ENCODE measurements at regions not wholly inside any gene's neighbourhood (a gene's known extent, or its start where the extent isn't known, plus 50 kb on each side); places are given as distances from the start of the nearest gene placed in this dataset.

- no peak for ATAC-seq (ENCODE audit: low read depth)
- POLR2A ChIA-PET = no interaction called here
- H3K4me3 Mint-ChIP-seq = no peak overlapping the region
- H3K4me1 Mint-ChIP-seq = no peaks in the 10 kb centered on the region
- CTCF ChIA-PET = no interaction called here
- no peaks in the 10 kb centered on the region for H3K36me3 Mint-ChIP-seq (ENCODE audit: low read depth)
- DNase-seq = no peak
- intact Hi-C loops (cut with micrococcal nuclease) = no loop called here
- H3K27me3 Mint-ChIP-seq = no peaks in the 10 kb centered on the region
- H3K27ac Mint-ChIP-seq = no peak overlapping the region
- TF ChIP-seq, protein P1, sequence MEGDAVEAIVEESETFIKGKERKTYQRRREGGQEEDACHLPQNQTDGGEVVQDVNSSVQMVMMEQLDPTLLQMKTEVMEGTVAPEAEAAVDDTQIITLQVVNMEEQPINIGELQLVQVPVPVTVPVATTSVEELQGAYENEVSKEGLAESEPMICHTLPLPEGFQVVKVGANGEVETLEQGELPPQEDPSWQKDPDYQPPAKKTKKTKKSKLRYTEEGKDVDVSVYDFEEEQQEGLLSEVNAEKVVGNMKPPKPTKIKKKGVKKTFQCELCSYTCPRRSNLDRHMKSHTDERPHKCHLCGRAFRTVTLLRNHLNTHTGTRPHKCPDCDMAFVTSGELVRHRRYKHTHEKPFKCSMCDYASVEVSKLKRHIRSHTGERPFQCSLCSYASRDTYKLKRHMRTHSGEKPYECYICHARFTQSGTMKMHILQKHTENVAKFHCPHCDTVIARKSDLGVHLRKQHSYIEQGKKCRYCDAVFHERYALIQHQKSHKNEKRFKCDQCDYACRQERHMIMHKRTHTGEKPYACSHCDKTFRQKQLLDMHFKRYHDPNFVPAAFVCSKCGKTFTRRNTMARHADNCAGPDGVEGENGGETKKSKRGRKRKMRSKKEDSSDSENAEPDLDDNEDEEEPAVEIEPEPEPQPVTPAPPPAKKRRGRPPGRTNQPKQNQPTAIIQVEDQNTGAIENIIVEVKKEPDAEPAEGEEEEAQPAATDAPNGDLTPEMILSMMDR (IDR thresholded peaks at IDR 0.05) = no peak
- peaks cover 20% of the 10 kb centered on the region for H3K9me3 Mint-ChIP-seq
These were observed 208.7 kb upstream of the POM121L12 start for GRCh38 chr7:52826515-52827265.

DNA sequence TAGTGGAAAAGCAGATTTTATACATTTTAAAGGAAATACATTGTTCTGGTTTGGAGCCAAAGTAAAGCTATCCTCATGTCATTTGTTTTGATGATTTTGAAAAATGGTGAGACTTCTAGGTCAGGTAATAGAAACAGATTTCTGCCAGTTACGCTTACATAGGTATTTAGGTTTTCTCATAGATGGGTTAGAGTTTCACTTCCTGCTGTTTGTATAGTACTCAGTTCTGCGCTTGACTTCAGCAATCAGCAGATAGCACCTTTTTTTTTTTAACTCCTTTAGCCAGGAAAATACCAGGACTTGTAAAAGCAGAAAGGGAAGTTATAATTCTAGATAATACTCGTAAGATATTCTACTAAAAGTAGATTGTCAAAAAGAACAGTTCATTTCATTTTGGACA lies 209.8 kb upstream of the POM121L12 start:
- intact Hi-C loops (cut with micrococcal nuclease) = no loop called here
- H3K36me3 Mint-ChIP-seq (ENCODE audit: low read depth) = no peaks in the 10 kb centered on the region
- CTCF ChIA-PET = interaction anchor here (0.6 kb wide), 1 partner anchor 14 kb away, joined by 3 read pairs; no protein-coding TSS in a partner anchor
- no peaks in the 10 kb centered on the region for H3K4me1 Mint-ChIP-seq
- DNase-seq (no peak), ATAC-seq (ENCODE audit: low read depth) (no peak)
- no peak overlapping the region for H3K27ac Mint-ChIP-seq
- H3K27me3 Mint-ChIP-seq = no peaks in the 10 kb centered on the region
- TF ChIP-seq, protein P1 (IDR thresholded peaks at IDR 0.05) = no peak
- POLR2A ChIA-PET = no interaction called here
- H3K4me3 Mint-ChIP-seq = no peak overlapping the region
- H3K9me3 Mint-ChIP-seq = peaks cover 19% of the 10 kb centered on the region

- Mint-ChIP-seq H3K27ac (no peak overlapping the region), H3K9me3 (peaks cover 4% of the 10 kb centered on the region), H3K27me3 (no peaks in the 10 kb centered on the region), H3K4me1 (no peaks in the 10 kb centered on the region), H3K36me3 (ENCODE audit: low read depth) (no peaks in the 10 kb centered on the region), H3K4me3 (no peak overlapping the region)
- intact Hi-C loops (cut with micrococcal nuclease) = no loop called here
- POLR2A ChIA-PET = no interaction called here
- TF ChIP-seq, protein P1 (IDR thresholded peaks at IDR 0.05) = no peak
- no peak for ATAC-seq (ENCODE audit: low read depth)
- no peak for DNase-seq
- CTCF ChIA-PET = no interaction called here
These were observed 223.9 kb upstream of the POM121L12 start for GRCh38 chr7:52811537-52811936.

GRCh38 chr7:52799817-52800216 lies 235.6 kb upstream of the POM121L12 start:
- CTCF ChIA-PET = no interaction called here
- intact Hi-C loops (cut with micrococcal nuclease) = no loop called here
- Mint-ChIP-seq H3K9me3 (peaks cover 21% of the 10 kb centered on the region), H3K4me3 (no peak overlapping the region), H3K36me3 (ENCODE audit: low read depth) (no peaks in the 10 kb centered on the region), H3K27ac (no peak overlapping the region), H3K4me1 (no peaks in the 10 kb centered on the region), H3K27me3 (no peaks in the 10 kb centered on the region)
- POLR2A ChIA-PET = no interaction called here
- TF ChIP-seq, protein P1 (IDR thresholded peaks at IDR 0.05) = no peak
- no peak for DNase-seq
- ATAC-seq (ENCODE audit: low read depth) = no peak

DNA sequence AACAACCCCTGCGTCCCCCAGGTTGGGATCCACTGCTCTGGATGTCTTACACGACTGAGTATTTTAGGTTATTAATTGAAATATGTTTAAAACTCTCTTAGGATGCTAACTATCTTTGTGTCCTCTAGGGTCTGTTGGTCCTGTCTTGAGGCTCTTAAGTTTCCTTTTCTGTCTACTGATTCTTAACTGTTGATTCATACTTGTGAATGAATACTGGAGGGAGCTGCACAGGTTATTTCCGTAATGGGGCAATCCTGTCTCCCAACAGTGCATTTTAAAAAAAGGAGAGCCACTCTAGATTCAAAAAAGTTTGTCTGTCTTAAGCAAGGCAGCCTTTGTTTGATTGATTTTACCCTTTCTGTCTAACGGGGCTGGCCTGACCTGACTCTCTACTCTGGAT lies 237.6 kb upstream of the POM121L12 start:
- DNase-seq (no peak), ATAC-seq (ENCODE audit: low read depth) (no peak)
- no peak overlapping the region for H3K27ac Mint-ChIP-seq
- intact Hi-C loops (cut with micrococcal nuclease) = no loop called here
- CTCF ChIA-PET = no interaction called here
- POLR2A ChIA-PET = no interaction called here
- TF ChIP-seq, protein P1 (IDR thresholded peaks at IDR 0.05) = no peak
- no peaks in the 10 kb centered on the region for H3K4me1 Mint-ChIP-seq
- peaks cover 17% of the 10 kb centered on the region for H3K9me3 Mint-ChIP-seq
- no peaks in the 10 kb centered on the region for H3K27me3 Mint-ChIP-seq
- H3K36me3 Mint-ChIP-seq (ENCODE audit: low read depth) = no peaks in the 10 kb centered on the region
- H3K4me3 Mint-ChIP-seq = no peak overlapping the region

Data from activated B cell treated with CpG ODN at 0.5 μM for 24 hours (primary cell).